Loucy (cell line): ENCODE measurements at regions not wholly inside any gene's neighbourhood (a gene's known extent, or its start where the extent isn't known, plus 50 kb on each side); places are given as distances from the start of the nearest gene placed in this dataset.

Experiments used
- H2AFZ ChIP-seq: fragments of 200-600 bp; sonication (generic); 2 replicates; pipeline ENCODE4 v1.6.0; 2016; ENCODE audit warnings: antibody characterized with exemption, mild to moderate bottlenecking, low read length, moderate library complexity
- H3F3A ChIP-seq: fragments of 200-600 bp; 2 replicates; pipeline ENCODE4 v1.6.0; 2016; ENCODE audit warnings: antibody characterized with exemption, low read depth, mild to moderate bottlenecking
- H3K27me3 ChIP-seq: fragments of 200-600 bp; sonication (generic); 2 replicates; pipeline ENCODE4 v1.6.1; 2014; ENCODE audit warnings: low read length, mild to moderate bottlenecking; ENCODE audit not compliant: insufficient read depth, poor library complexity, severe bottlenecking
- H3K36me3 ChIP-seq: fragments of 200-600 bp; sonication (generic); 2 replicates; pipeline ENCODE4 v1.6.1; 2016; ENCODE audit warnings: low read length; ENCODE audit not compliant: insufficient read depth
- H3K4me1 ChIP-seq: fragments of 200-600 bp; sonication (generic); 2 replicates; pipeline ENCODE4 v1.5.1; 2014; ENCODE audit warnings: low read length, mild to moderate bottlenecking; ENCODE audit not compliant: insufficient read depth, poor library complexity, severe bottlenecking
- H3K4me2 ChIP-seq: fragments of 200-600 bp; sonication (generic); 2 replicates; pipeline ENCODE4 v1.6.0; 2014; ENCODE audit warnings: antibody characterized with exemption, low read length, low read depth, mild to moderate bottlenecking; ENCODE audit not compliant: poor library complexity, severe bottlenecking
- H3K4me3 ChIP-seq: fragments of 200-600 bp; sonication (generic); 2 replicates; pipeline ENCODE4 v1.5.1; 2014; ENCODE audit warnings: low read length, mild to moderate bottlenecking, mixed read lengths; ENCODE audit not compliant: poor library complexity, severe bottlenecking
- H3K79me2 ChIP-seq: fragments of 200-600 bp; sonication (generic); 2 replicates; pipeline ENCODE4 v1.6.1; 2014; ENCODE audit warnings: low read length; ENCODE audit not compliant: insufficient read depth
- H3K9ac ChIP-seq: fragments of 200-600 bp; sonication (generic); 2 replicates; pipeline ENCODE4 v1.6.0; 2014; ENCODE audit warnings: mild to moderate bottlenecking, low read depth, low read length, moderate library complexity; ENCODE audit not compliant: poor library complexity, severe bottlenecking
- H3K9me2 ChIP-seq: fragments of 200-600 bp; sonication (generic); replicated peaks from 2 replicates; pipeline ENCODE4 v1.6.1; 2016; ENCODE audit warnings: low read depth, low read length, mixed read lengths
- H3K9me3 ChIP-seq: fragments of 200-600 bp; sonication (generic); 2 replicates; pipeline ENCODE4 v1.6.1; 2014; ENCODE audit warnings: mild to moderate bottlenecking, antibody characterized with exemption, low read length, low read depth; ENCODE audit not compliant: insufficient read depth
- H4K20me1 ChIP-seq: fragments of 200-600 bp; sonication (generic); 2 replicates; pipeline ENCODE4 v1.6.0; 2014; ENCODE audit warnings: antibody characterized with exemption, low read length, mild to moderate bottlenecking; ENCODE audit not compliant: insufficient read depth, poor library complexity, severe bottlenecking
- CTCF ChIP-seq: fragments of 200-600 bp; sonication (generic); conservative IDR thresholded peaks from 2 replicates; pipeline ENCODE4 v1.5.1; 2014; ENCODE audit warnings: mild to moderate bottlenecking, antibody characterized with exemption, low read length
- EZH2phosphoT487 ChIP-seq: fragments of 200-600 bp; IDR thresholded peaks from 2 replicates; pipeline ENCODE4 v1.6.1; 2018; ENCODE audit warnings: antibody characterized with exemption, mild to moderate bottlenecking, moderate library complexity, borderline replicate concordance

GRCh38 chr17:59508999-59509625 is 56.3 kb upstream of the DHX40 start:
- Histone ChIP-seq H3K4me3 (no peak overlapping the region), H3K9me3 (no peaks in the 10 kb centered on the region), H3K9ac (no peak overlapping the region), H3F3A (no peaks in the 10 kb centered on the region), H4K20me1 (no peaks in the 10 kb centered on the region), H3K4me2 (no peak overlapping the region), H2AFZ (no peak overlapping the region), H3K36me3 (no peaks in the 10 kb centered on the region), H3K9me2 (no peaks in the 10 kb centered on the region), H3K4me1 (no peaks in the 10 kb centered on the region), H3K79me2 (no peaks in the 10 kb centered on the region), H3K27me3 (no peaks in the 10 kb centered on the region)
- TF ChIP-seq EZH2phosphoT487 (no peak), CTCF (no peak)

- Histone ChIP-seq H3K27me3 (no peaks in the 10 kb centered on the region), H3K79me2 (no peaks in the 10 kb centered on the region), H3K4me3 (no peak overlapping the region), H3K4me2 (no peak overlapping the region), H3K9me2 (no peaks in the 10 kb centered on the region), H2AFZ (no peak overlapping the region), H3K9ac (no peak overlapping the region), H3F3A (no peaks in the 10 kb centered on the region), H3K9me3 (no peaks in the 10 kb centered on the region), H3K36me3 (no peaks in the 10 kb centered on the region), H3K4me1 (no peaks in the 10 kb centered on the region), H4K20me1 (no peaks in the 10 kb centered on the region)
- no peak for TF ChIP-seq EZH2phosphoT487
- TF ChIP-seq CTCF: no peak
These were observed 54.8 kb upstream of the DHX40 start for GRCh38 chr17:59510611-59511010.

GRCh38 chr17:59511726-59512125 is 53.7 kb upstream of the DHX40 start:
- no peak overlapping the region for H3K9ac ChIP-seq
- H3K4me2 ChIP-seq: no peak overlapping the region

More at GRCh38 chr17:59511726-59512125, 53.7 kb upstream of the DHX40 start:
- H3K79me2 ChIP-seq: no peaks in the 10 kb centered on the region
- no peak overlapping the region for H3K4me3 ChIP-seq
- no peaks in the 10 kb centered on the region for H3K9me2 ChIP-seq
- no peaks in the 10 kb centered on the region for H3K27me3 ChIP-seq
- no peaks in the 10 kb centered on the region for H3K36me3 ChIP-seq
- H3F3A ChIP-seq: no peaks in the 10 kb centered on the region
- no peaks in the 10 kb centered on the region for H3K9me3 ChIP-seq
- no peaks in the 10 kb centered on the region for H3K4me1 ChIP-seq
- H2AFZ ChIP-seq: no peak overlapping the region
- TF ChIP-seq CTCF: no peak
- TF ChIP-seq EZH2phosphoT487: no peak
- no peaks in the 10 kb centered on the region for H4K20me1 ChIP-seq
